ENCODE measurements at regions not wholly inside any gene's neighbourhood (a gene's known extent, or its start where the extent isn't known, plus 50 kb on each side); places are given as distances from the start of the nearest gene placed in this dataset.

- no peak for TF ChIP-seq CTCF (IDR thresholded peaks at IDR 0.05; ENCODE audit: low read length)
- no peak for TF ChIP-seq EZH2 (optimal IDR thresholded peaks at IDR 0.05; ENCODE audit: low read depth, low read length)
- TF ChIP-seq EZH2phosphoT487 (IDR thresholded peaks at IDR 0.05; ENCODE audit: low read length), result no peak
Observed at GRCh38 chr7:68744036-68744435, 854.2 kb upstream of the AUTS2 start.
